GM12878 (cell line): ENCODE measurements at regions not wholly inside any gene's neighbourhood (a gene's known extent, or its start where the extent isn't known, plus 50 kb on each side); places are given as distances from the start of the nearest gene placed in this dataset.

Experiments used
- ATAC-seq: fragments of 200-7000 bp; cut with Tn5 transposase; 3 replicates; pipeline ENCODE4 v1.9.1; 2020; ENCODE audit warnings: mild to moderate bottlenecking, moderate library complexity
- BruUV-seq: library from RNA; stranded (reverse); fragments of 400-500 nt; replicated peaks from 2 replicates; lab custom pipeline; 2021; lab: Mats Ljungman, UMichigan
- CTCF ChIA-PET: fragments of 300-600 bp; sonication (Branson Sonifier 250); formaldehyde crosslinking; extraction: SDS; loops from one replicate; lab custom pipeline; 2021; ENCODE audit warnings: inconsistent platforms; lab: Yijun Ruan, JAX
- POLR2A ChIA-PET: fragments of 350-600 bp; formaldehyde crosslinking; extraction: SDS; loops from one replicate; lab custom pipeline; 2021; ENCODE audit warnings: inconsistent platforms; lab: Charles Lee
- RAD21 ChIA-PET: fragments of 300-600 bp; sonication (Branson Sonifier 250); formaldehyde crosslinking; loops from one replicate; lab custom pipeline; 2023; ENCODE audit warnings: antibody characterized with exemption; ENCODE audit not compliant: unreplicated experiment; lab: Charles Lee
- SMC1A ChIA-PET: fragments of 300-600 bp; sonication (Branson Sonifier 250); formaldehyde crosslinking; loops from one replicate; lab custom pipeline; 2023; ENCODE audit not compliant: unreplicated experiment, uncharacterized antibody; lab: Charles Lee
- DNase-seq: peaks from one replicate; pipeline ENCODE4 v3.0.0-alpha.2; 2011; ENCODE audit warnings: low read depth, low spot score
- FAIRE-seq: peaks from 3 replicates; lab custom pipeline; 2011; peaks lifted over from hg19 to GRCh38; lab: Jason Lieb, UNC
- H2AFZ ChIP-seq: 2 replicates; pipeline ENCODE4 v1.6.0; 2011; ENCODE audit warnings: low read depth, low read length, control low read depth; ENCODE audit not compliant: control insufficient read depth
- H3K27ac ChIP-seq: 2 replicates; pipeline ENCODE4 v1.5.1; 2011; ENCODE audit warnings: control low read depth; ENCODE audit not compliant: control insufficient read depth, insufficient read depth
- H3K27me3 ChIP-seq, 2 experiments: replicated peaks in 1 of 2; 2 replicates each; pipeline versions ENCODE4 v1.6.0 to v1.6.1; 2011; ENCODE audit warnings: low read length in 1 of 2; ENCODE audit not compliant: control insufficient read depth in 2 of 2, insufficient read depth in 2 of 2
- H3K36me3 ChIP-seq, 2 experiments: 2 replicates each; pipeline ENCODE4 v1.5.1; 2011; ENCODE audit warnings: low read length in 1 of 2; ENCODE audit not compliant: control insufficient read depth in 2 of 2, insufficient read depth in 2 of 2
- H3K4me1 ChIP-seq: 2 replicates; pipeline ENCODE4 v1.6.1; 2011; ENCODE audit warnings: mild to moderate bottlenecking, low read length, moderate library complexity, mixed read lengths; ENCODE audit not compliant: control insufficient read depth, insufficient read depth
- H3K4me2 ChIP-seq: 2 replicates; pipeline ENCODE4 v1.6.0; 2011; ENCODE audit warnings: control low read depth; ENCODE audit not compliant: control insufficient read depth, insufficient read depth
- H3K4me3 ChIP-seq: fragments of 200-600 bp; sonication (generic); 2 replicates; pipeline ENCODE4 v1.5.1; 2016
- H3K79me2 ChIP-seq: 2 replicates; pipeline ENCODE4 v1.6.0; 2011; ENCODE audit warnings: low read length; ENCODE audit not compliant: control insufficient read depth, insufficient read depth
- H3K9ac ChIP-seq: 2 replicates; pipeline ENCODE4 v1.8.0; 2011; ENCODE audit warnings: low read length, control low read depth, mixed read lengths; ENCODE audit not compliant: control insufficient read depth, insufficient read depth
- H3K9me3 ChIP-seq: replicated peaks from 3 replicates; pipeline ENCODE4 v1.5.1; 2011; ENCODE audit warnings: mild to moderate bottlenecking, low read length; ENCODE audit not compliant: control insufficient read depth, insufficient read depth
- H4K20me1 ChIP-seq: 2 replicates; pipeline ENCODE4 v1.6.0; 2011; ENCODE audit not compliant: control insufficient read depth, insufficient read depth
- ATF7 ChIP-seq: fragments of 450-650 bp; IDR thresholded peaks from 2 replicates; pipeline ENCODE4 v1.6.1; 2016; ENCODE audit warnings: low read depth, mild to moderate bottlenecking
- CEBPB ChIP-seq, 2 experiments: fragments of 150-350 bp in 1 of 2; IDR thresholded peaks; 2 replicates each; pipeline ENCODE4 v1.6.1; 2012 to 2014; ENCODE audit warnings: low read depth in 2 of 2, low read length in 2 of 2, borderline replicate concordance in 1 of 2, inconsistent platforms in 1 of 2
- CHD1 ChIP-seq: IDR thresholded peaks from 2 replicates; pipeline ENCODE4 v1.6.1; 2012; ENCODE audit warnings: low read depth, low read length, improper control_type of control experiment
- ESRRA ChIP-seq: IDR thresholded peaks from 2 replicates; pipeline ENCODE4 v1.6.1; 2012; ENCODE audit warnings: mild to moderate bottlenecking, low read length, improper control_type of control experiment
- LARP7 ChIP-seq: fragments of 450-650 bp; IDR thresholded peaks from 2 replicates; pipeline ENCODE4 v1.6.1; 2017; ENCODE audit warnings: mild to moderate bottlenecking
- POU2F2 ChIP-seq: IDR thresholded peaks from 3 replicates; pipeline ENCODE4 v1.6.1; 2011; ENCODE audit warnings: low read depth, mild to moderate bottlenecking, low read length, borderline replicate concordance
- SREBF2 ChIP-seq: IDR thresholded peaks from 2 replicates; pipeline ENCODE4 v1.6.1; 2012; ENCODE audit warnings: mild to moderate bottlenecking, low read length
- TBL1XR1 ChIP-seq: IDR thresholded peaks from 2 replicates; pipeline ENCODE4 v1.6.1; 2012; ENCODE audit warnings: low read depth, low read length, improper control_type of control experiment
- ZNF217 ChIP-seq: fragments of 450-650 bp; IDR thresholded peaks from 2 replicates; pipeline ENCODE4 v1.6.1; 2017; ENCODE audit warnings: antibody characterized with exemption, mild to moderate bottlenecking
- ZNF24 ChIP-seq: fragments of 450-650 bp; IDR thresholded peaks from 2 replicates; pipeline ENCODE4 v1.6.1; 2017; ENCODE audit warnings: antibody characterized with exemption, mild to moderate bottlenecking
- ZNF384 ChIP-seq: IDR thresholded peaks from 2 replicates; pipeline ENCODE4 v1.6.1; 2012; ENCODE audit warnings: low read depth, mild to moderate bottlenecking, low read length, improper control_type of control experiment, borderline replicate concordance
- ZSCAN29 ChIP-seq: fragments of 450-650 bp; IDR thresholded peaks from 2 replicates; pipeline ENCODE4 v1.6.1; 2017; ENCODE audit warnings: mild to moderate bottlenecking, moderate library complexity
- WGBS: methylation state at CpG from one replicate; pipeline ENCODE4 v1.1.6; 2016; ENCODE audit warnings: low lambda C conversion rate; ENCODE audit not compliant: insufficient replicate concordance, insufficient coverage; ENCODE audit errors: missing lambda C conversion rate; 5-methylcytosine and 5-hydroxymethylcytosine counted together
- in situ Hi-C: fragments of 300-500 bp; cut with MboI; formaldehyde crosslinking; loops from 9 replicates; pipeline ENCODE4 v1.14.3; 2018; ENCODE audit warnings: mixed read lengths
- intact Hi-C: fragments of 100-400 bp; cut with micrococcal nuclease; formaldehyde crosslinking; loops from one replicate; pipeline ENCODE4 v1.14.2; 2022; ENCODE audit not compliant: unreplicated experiment
- TF ChIP-seq, protein P1 (sequence below): fragments of 450-650 bp; IDR thresholded peaks from 2 replicates; pipeline ENCODE4 v1.6.1; 2017; ENCODE audit warnings: mild to moderate bottlenecking, low read depth, inconsistent platforms; ENCODE audit not compliant: poor library complexity, severe bottlenecking
- TF ChIP-seq, protein P2 (sequence below): fragments of 450-650 bp; IDR thresholded peaks from 2 replicates; pipeline ENCODE4 v1.6.1; 2016; ENCODE audit warnings: mild to moderate bottlenecking, moderate library complexity, borderline replicate concordance

DNA sequence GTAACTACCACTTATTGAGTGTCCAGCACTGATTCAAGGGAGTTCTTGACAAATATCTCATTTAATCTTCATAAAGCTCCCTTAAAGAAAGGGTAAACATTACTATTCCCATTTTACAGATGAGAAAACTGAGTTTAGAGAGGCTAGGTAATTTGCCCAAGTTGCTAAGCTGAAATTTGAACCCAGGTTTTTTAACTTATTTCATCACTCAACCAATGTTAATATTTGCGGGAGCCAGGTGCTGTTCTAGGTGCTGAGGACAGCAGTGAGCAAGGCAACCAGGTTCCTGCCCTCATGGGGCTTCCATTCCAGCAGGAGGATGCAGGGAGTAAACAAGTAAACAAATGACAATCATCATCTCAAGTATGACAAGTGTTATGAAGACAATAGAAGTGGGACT, 104.0 kb upstream of the LHX1 start:
- Histone ChIP-seq H3K79me2 (no peaks in the 10 kb centered on the region), H3K36me3 (no peaks in the 10 kb centered on the region), H4K20me1 (no peaks in the 10 kb centered on the region), H3K4me3 (no peak overlapping the region), H3K4me2 (no peak overlapping the region), H3K27ac (no peak overlapping the region), H3K27me3 (peaks cover 0 to 1% of the 10 kb centered on the region in 2 experiments; a peak in 1 of 4 replicates), H3K9me3 (no peaks in the 10 kb centered on the region), H2AFZ (no peak overlapping the region), H3K4me1 (no peaks in the 10 kb centered on the region), H3K9ac (no peak overlapping the region)
- DNase-seq (no peak), FAIRE-seq (no peak), ATAC-seq (no peak)
- 93% methylated on average over 1 of the region's 1 CpG for WGBS
- ChIA-PET CTCF (no interaction called here), SMC1A (no interaction called here), RAD21 (no interaction called here), POLR2A (no interaction called here)
- TF ChIP-seq ATF7 (no peak), LARP7 (no peak), ZNF24 (no peak)
- TF ChIP-seq, protein P1, sequence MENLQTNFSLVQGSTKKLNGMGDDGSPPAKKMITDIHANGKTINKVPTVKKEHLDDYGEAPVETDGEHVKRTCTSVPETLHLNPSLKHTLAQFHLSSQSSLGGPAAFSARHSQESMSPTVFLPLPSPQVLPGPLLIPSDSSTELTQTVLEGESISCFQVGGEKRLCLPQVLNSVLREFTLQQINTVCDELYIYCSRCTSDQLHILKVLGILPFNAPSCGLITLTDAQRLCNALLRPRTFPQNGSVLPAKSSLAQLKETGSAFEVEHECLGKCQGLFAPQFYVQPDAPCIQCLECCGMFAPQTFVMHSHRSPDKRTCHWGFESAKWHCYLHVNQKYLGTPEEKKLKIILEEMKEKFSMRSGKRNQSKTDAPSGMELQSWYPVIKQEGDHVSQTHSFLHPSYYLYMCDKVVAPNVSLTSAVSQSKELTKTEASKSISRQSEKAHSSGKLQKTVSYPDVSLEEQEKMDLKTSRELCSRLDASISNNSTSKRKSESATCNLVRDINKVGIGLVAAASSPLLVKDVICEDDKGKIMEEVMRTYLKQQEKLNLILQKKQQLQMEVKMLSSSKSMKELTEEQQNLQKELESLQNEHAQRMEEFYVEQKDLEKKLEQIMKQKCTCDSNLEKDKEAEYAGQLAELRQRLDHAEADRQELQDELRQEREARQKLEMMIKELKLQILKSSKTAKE = no peak
- in situ Hi-C loops = no loop called here
- intact Hi-C loops = no loop called here
- no TSS peak for BruUV-seq

DNA sequence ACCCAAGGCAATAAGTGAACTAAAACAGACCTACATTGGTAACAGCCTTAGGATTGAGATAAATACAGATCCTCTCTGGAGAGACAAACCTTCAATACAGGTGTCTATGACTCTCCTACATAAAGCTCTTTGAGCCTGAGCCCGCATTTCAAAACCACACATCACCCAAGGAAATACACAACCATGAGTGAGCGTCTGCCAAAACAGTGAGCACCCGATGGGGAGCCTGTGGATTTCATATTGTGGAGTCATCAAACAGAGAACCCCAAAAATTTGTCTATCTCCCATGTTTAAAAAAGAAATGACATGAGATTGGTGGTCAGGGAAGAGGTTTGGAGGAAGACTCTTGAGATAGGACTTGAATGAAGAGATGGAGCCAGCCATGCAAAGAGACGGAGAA, 102.2 kb upstream of the LHX1 start:
- RAD21 ChIA-PET = no interaction called here
- TF ChIP-seq ZSCAN29 (no peak), ZNF384 (no peak), CHD1 (no peak), SREBF2 (no peak), TBL1XR1 (no peak), POU2F2 (no peak), ZNF217 (no peak), CEBPB (IDR thresholded peaks at IDR 0.05; ENCODE audit: borderline replicate concordance in 1 of 2, low read depth in 2 of 2, low read length in 2 of 2) (no peak), ESRRA (no peak)
- TF ChIP-seq, protein P2, sequence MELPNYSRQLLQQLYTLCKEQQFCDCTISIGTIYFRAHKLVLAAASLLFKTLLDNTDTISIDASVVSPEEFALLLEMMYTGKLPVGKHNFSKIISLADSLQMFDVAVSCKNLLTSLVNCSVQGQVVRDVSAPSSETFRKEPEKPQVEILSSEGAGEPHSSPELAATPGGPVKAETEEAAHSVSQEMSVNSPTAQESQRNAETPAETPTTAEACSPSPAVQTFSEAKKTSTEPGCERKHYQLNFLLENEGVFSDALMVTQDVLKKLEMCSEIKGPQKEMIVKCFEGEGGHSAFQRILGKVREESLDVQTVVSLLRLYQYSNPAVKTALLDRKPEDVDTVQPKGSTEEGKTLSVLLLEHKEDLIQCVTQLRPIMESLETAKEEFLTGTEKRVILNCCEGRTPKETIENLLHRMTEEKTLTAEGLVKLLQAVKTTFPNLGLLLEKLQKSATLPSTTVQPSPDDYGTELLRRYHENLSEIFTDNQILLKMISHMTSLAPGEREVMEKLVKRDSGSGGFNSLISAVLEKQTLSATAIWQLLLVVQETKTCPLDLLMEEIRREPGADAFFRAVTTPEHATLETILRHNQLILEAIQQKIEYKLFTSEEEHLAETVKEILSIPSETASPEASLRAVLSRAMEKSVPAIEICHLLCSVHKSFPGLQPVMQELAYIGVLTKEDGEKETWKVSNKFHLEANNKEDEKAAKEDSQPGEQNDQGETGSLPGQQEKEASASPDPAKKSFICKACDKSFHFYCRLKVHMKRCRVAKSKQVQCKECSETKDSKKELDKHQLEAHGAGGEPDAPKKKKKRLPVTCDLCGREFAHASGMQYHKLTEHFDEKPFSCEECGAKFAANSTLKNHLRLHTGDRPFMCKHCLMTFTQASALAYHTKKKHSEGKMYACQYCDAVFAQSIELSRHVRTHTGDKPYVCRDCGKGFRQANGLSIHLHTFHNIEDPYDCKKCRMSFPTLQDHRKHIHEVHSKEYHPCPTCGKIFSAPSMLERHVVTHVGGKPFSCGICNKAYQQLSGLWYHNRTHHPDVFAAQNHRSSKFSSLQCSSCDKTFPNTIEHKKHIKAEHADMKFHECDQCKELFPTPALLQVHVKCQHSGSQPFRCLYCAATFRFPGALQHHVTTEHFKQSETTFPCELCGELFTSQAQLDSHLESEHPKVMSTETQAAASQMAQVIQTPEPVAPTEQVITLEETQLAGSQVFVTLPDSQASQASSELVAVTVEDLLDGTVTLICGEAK = no peak

More for the DNA sequence above, 102.2 kb upstream of the LHX1 start:
- in situ Hi-C loops = no loop called here
- Histone ChIP-seq H3K9ac (no peak overlapping the region), H2AFZ (no peak overlapping the region), H3K36me3 (no peaks in the 10 kb centered on the region), H3K79me2 (no peaks in the 10 kb centered on the region), H3K9me3 (no peaks in the 10 kb centered on the region), H3K4me3 (no peak overlapping the region), H3K27me3 (no peaks in the 10 kb centered on the region), H4K20me1 (no peaks in the 10 kb centered on the region), H3K27ac (no peak overlapping the region), H3K4me1 (no peaks in the 10 kb centered on the region), H3K4me2 (no peak overlapping the region)
- POLR2A ChIA-PET = no interaction called here
- SMC1A ChIA-PET = no interaction called here
- intact Hi-C loops = no loop called here
- FAIRE-seq = no peak
- 32% methylated on average over 4 of the region's 4 CpGs for WGBS
- CTCF ChIA-PET = no interaction called here
- DNase-seq = no peak
- no TSS peak for BruUV-seq
- no peak for ATAC-seq
